WI38 (cell line): ENCODE measurements at regions not wholly inside any gene's neighbourhood (a gene's known extent, or its start where the extent isn't known, plus 50 kb on each side); places are given as distances from the start of the nearest gene placed in this dataset.

Experiments used
- H3K4me3 ChIP-seq: 2 replicates; pipeline ENCODE4 v1.5.1; 2011; ENCODE audit warnings: low read depth, mild to moderate bottlenecking, control low read depth, low read length
- TF ChIP-seq, protein P1 (sequence below): IDR thresholded peaks from 2 replicates; pipeline ENCODE4 v1.5.1; 2012; ENCODE audit warnings: low read depth, mild to moderate bottlenecking, control low read depth, low read length

DNA sequence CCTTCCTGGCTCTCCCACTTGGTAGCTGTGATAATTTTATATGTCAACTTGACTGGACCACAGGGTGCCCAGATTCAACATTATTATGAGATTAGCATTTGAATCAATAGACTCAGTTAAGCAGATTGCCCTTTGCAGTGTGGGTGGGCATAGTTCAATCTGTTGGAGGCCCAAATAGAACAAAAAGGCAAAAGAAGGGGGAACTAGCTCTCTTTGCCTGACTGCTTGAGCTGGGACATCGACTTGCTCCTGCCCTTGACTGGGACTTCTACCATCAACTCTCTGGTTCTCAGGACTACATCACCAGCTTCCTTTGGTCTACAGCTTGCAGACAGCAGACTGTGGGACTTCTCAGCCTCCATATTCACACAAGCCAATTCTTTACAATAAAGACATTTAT is 1189.2 kb downstream of the BCL11B start:
- TF ChIP-seq, protein P1, sequence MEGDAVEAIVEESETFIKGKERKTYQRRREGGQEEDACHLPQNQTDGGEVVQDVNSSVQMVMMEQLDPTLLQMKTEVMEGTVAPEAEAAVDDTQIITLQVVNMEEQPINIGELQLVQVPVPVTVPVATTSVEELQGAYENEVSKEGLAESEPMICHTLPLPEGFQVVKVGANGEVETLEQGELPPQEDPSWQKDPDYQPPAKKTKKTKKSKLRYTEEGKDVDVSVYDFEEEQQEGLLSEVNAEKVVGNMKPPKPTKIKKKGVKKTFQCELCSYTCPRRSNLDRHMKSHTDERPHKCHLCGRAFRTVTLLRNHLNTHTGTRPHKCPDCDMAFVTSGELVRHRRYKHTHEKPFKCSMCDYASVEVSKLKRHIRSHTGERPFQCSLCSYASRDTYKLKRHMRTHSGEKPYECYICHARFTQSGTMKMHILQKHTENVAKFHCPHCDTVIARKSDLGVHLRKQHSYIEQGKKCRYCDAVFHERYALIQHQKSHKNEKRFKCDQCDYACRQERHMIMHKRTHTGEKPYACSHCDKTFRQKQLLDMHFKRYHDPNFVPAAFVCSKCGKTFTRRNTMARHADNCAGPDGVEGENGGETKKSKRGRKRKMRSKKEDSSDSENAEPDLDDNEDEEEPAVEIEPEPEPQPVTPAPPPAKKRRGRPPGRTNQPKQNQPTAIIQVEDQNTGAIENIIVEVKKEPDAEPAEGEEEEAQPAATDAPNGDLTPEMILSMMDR = no peak

DNA sequence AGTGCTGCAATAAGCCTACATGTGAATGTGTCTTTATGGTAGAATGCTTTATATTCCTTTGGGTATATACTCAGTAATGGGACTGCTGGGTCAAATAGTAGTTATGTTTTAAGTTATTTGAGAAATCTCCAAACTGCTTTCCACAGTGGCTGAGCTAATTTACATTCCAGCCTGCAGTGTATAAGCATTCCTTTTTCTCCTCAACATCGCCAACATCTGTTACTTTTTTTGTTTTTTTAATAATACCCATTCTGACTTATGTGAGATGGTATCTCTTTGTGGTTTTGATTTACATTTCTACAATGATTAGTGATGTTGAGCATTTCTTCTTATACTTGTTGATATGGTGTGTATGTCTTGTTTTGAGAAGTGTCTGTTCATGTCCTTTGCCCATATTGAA is 1186.2 kb downstream of the BCL11B start:
- no peak overlapping the region for H3K4me3 ChIP-seq
- TF ChIP-seq, protein P1 = no peak

More for the DNA sequence above, 1189.2 kb downstream of the BCL11B start:
- no peak overlapping the region for H3K4me3 ChIP-seq

DNA sequence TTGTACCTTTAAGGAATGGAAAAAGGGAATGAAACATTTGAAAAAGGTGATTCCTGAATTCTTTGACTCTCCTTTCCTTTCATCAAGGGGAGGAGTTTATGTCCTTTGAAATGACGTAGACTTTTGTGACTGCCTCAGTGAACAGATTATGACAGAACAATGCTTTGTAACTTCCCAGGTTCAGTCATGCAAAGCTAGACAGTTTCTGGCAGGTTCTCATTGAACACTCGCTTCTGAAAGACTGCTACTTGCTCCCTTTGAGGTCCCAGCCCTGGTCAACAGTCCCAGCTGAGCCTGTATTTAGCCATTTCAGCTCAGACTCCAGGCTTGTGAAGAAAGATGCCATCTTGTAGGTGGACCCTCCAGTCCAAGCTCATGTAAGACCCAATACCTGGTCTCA is 1178.9 kb downstream of the BCL11B start:
- no peak overlapping the region for H3K4me3 ChIP-seq
- TF ChIP-seq, protein P1 = no peak

DNA sequence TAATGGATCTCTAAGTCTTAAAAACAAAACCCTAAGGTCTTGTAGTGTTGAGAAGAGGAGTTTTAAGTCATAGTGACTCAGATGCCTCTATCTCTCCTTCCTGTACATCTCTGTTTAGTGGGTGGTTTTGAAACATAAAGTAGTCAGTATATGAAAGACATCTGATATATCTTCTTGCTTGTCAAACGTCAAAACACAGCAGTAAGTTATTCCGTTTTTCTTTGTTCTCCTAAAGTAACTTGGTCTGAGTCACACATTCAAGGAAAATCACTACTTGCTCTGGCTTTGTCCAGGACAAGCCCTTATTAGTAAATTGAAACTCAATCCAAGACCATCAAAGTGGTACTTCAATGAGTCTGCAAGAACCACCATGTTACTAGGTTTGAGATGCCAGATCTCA is 1172.5 kb downstream of the BCL11B start:
- no peak overlapping the region for H3K4me3 ChIP-seq

DNA sequence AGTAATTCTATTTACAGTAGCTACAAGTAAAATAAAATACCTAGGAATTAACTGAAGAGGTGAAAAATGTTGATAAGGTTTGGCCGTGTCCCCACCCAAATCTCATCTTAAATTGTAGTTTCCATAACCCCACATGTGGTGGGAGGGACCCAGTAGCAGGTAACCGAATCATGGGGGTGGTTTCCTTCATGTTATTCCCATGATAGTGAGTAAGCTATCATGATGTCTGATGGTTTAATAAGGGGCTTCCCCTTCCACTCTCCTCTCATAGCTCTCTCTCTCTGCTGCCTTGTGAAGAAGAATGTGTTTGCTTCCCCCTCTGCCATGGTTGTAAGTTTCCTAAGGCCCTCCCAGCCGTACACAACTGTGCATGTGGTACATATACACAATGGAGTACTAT is 1170.7 kb downstream of the BCL11B start:
- TF ChIP-seq, protein P1 = no peak
- H3K4me3 ChIP-seq = no peak overlapping the region

More for the DNA sequence above, 1172.5 kb downstream of the BCL11B start:
- TF ChIP-seq, protein P1 = no peak

DNA sequence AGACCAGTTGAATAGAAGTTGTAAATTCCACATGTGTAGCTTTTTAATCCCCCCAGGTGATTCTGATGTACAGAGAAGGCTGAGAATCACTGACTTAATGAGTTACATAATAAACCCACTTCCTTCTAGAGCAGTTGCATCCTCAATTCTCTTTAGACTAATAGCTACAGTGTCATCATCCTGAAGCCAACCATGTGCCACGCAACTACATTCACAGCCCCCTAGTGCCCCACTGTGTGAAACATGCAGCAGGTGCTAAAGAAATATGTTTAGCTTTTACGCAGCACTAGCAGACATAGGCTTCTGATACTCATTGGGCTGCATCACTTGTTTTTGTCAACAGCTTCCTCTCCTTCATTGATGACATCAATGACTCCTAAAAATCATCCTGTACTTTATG is 1168.3 kb downstream of the BCL11B start:
- TF ChIP-seq, protein P1 = no peak
- no peak overlapping the region for H3K4me3 ChIP-seq

DNA sequence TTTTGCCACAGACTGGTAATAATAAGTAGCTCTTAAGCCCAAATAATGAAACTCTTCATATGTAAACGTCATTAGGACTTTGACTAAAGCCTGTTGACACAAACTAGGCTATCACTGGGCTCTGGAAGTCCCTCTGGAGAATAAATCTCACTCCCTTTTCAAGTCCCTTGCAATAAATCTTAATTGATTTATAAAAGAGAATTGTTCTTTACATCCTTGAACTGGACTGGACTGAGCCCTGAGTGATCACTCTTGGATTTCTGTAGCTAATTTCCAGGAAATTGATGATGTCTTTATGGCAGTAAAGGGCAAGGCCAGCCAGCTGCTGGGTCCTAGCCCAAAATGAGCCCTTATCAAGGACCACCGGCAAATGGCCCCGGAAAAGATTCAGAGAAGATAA is 1162.7 kb downstream of the BCL11B start:
- H3K4me3 ChIP-seq = no peak overlapping the region
- TF ChIP-seq, protein P1 = no peak
